GM20431 (cell line): ENCODE measurements at regions not wholly inside any gene's neighbourhood (a gene's known extent, or its start where the extent isn't known, plus 50 kb on each side); places are given as distances from the start of the nearest gene placed in this dataset.
"Not testable (repeated sequence)": the region's sequence is repeated elsewhere in the genome, so short reads cannot be mapped to it uniquely, and the experiment has no call there.

Experiments
- in situ Hi-C: fragments of 300-500 bp; cut with MseI, MboI; formaldehyde crosslinking; loops from one replicate; pipeline ENCODE4 v1.15.0; 2020; ENCODE audit warnings: low sequenced_read_pairs; ENCODE audit not compliant: unreplicated experiment

DNA sequence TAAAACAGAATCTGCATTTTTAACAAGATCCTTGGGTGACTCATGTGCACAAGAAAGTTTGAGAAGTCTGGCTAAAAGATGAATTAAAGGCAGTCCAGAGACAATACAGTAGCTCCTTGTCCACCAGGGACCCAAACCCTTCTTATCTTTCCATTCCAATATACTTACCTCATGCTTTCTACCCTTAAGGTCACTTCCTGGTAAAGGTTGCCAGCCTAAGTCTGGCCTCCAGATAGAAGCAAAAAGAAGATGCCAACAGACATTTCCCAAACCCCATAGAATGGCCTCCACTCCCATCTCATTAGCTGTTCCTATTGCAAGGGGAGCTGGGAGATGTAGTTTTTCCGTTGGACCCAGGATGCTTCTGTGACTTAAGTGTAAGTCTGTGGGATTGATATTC, 101.4 kb upstream of the XYLT1 start:
- in situ Hi-C loops: no loop called here

DNA sequence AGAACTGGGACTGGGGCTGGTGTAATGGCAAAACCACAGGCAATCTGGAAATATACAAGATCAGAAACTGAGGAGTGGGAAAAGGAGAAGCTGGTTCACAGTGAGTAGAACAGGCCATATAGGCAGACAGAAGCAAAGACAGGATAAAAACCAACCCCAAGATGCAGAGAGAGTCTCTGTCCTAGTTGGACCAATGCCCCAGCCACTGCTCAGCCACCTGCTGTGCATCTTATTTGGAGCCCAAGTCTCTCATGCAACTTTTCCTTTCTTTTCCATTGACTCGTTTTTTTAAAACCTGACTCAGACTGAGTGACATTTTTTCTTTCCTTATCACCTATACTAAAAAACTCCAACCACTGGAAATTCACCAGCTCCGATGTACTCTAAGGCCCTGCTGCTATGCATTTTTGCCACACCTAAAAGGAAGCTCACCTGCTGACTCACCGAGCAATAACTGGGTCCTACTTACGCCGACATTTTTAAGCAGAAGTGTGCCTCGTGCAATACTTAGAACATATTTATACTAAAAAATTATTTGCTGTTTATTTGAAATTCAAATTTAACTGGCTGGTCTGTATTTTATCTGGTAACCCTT, 100.8 kb upstream of the XYLT1 start:
- in situ Hi-C loops: no loop called here

DNA sequence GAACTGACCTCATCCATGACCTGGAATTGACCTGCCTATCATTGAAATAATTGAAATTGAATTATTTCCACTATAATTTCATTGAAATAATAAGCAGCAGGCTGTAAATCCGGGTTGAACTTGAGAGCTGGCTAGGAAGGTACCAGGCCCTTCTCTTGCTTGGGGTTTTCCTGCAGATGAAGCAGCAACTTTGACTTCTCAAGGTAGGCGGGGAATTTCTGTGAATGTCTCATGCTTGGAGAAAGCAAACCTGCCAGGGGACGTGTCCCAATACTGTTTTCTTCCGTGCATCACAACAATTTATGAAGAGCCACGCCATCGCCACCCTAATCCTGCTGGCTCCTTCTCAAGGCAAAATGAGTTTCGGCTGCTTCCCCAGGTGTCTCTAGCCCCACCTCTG, 97.5 kb upstream of the XYLT1 start:
- in situ Hi-C loops: no loop called here

DNA sequence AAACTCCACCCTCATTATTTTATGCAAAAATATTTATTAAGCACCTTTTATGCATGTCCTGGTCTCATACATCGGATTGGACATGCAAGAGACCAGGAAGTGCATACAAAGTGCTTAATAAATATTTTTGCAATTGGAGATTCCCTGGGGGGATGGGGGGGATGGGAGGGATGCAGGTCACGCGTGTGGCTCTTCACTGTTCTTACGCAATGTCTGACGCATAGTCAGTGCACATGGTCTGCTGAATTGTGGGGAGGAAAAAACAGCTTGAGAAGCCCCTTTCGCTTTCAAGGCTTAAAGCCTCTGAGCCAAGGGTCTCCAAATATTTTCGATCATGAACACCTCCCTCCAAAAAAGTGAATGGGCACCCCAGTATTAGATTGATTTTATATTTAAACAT, 96.7 kb upstream of the XYLT1 start:
- in situ Hi-C loops: no loop called here

DNA sequence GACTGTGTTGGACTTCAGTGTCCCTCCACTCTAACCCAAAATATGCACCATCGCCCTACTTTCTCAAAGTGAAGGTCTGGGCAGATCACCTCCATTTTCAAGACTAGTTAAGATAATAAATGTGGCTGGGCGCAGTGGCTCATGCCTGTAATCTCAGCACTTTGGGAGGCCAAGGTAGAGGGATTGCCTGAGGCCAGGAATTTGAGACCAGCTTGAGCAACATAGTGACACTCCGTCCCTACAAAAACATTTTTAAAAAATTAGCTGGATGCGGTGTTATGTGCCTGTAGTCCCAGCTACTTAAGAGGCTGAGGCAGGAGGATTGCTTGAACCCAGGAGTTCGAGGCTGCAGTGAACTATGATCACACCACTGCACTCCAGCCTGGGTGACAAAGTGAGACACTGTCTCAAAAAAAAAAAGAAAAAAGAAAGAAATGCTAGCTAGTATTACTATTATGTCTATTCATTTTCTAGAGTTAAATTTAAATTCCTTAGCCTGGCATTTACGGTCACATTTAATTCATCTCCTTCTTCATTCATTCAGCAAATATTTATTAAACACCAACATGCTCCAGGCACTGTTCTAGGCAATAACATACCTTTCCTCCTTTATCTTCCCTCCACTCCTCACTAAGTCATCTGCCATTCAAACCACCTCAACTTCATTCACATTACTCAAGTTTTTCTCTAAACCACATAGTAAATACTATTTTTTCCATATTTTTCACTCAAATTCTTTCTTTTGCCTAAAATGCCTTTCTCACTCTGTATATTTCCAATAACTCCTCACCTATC, 96.1 kb upstream of the XYLT1 start:
- in situ Hi-C loops: no loop called here

DNA sequence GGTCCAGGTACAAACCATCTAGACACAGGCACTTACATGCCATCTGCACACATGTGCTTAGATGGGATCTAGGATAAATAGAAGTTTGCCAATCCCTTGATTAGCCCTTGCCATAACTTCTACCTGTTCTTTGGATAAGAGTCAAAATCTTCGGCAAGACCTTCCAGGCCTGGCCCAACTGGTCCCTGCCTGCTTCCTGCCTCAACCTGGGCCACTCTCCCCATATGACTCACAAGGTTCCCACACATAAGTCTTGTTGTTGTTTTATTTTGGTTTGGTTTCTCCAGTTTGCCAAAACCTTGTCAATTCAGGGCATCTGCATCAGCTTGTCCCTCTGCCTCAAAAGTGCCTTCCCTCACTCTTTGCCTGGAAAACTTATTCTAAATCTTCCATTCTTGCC, 95.3 kb upstream of the XYLT1 start:
- in situ Hi-C loops: no loop called here

DNA sequence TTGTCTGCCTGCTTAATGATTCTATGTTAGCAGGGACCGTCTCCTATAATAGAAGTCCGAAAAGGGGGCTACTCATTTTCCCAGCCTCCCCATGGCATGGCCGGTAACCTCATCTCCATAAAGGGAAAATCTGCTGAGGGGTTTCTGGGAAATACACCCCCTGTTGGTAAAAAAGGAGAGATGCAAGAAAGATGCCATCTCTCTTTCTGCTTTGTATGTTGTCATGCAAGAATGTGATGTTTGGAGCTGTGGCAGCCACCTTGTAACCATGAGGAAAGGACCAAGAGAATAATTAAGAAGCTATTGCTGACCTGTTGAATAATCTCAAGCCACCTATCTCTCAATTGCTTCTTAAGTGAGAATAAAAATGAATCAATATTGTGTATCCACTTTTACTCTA, 94.8 kb upstream of the XYLT1 start:
- in situ Hi-C loops: no loop called here

DNA sequence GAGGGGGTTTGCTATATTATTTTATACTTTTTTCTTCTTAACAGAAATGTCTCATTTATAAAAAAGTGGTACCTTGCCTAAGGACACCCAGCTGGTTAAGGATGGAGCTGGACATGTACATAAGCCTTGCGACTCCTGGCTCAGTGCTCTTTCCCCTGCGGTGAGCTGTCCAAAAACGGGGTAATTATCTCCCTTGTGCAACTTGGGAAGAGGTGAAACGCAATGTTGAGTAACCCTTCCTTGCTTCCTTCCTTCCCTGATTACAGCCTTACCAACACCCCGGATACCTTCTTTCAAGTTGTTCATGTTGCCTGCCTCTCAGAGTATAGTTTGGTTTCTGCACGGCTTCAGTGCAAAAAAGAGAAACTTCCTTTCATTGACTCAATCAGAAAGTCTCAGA, 94.1 kb upstream of the XYLT1 start:
- in situ Hi-C loops: no loop called here

DNA sequence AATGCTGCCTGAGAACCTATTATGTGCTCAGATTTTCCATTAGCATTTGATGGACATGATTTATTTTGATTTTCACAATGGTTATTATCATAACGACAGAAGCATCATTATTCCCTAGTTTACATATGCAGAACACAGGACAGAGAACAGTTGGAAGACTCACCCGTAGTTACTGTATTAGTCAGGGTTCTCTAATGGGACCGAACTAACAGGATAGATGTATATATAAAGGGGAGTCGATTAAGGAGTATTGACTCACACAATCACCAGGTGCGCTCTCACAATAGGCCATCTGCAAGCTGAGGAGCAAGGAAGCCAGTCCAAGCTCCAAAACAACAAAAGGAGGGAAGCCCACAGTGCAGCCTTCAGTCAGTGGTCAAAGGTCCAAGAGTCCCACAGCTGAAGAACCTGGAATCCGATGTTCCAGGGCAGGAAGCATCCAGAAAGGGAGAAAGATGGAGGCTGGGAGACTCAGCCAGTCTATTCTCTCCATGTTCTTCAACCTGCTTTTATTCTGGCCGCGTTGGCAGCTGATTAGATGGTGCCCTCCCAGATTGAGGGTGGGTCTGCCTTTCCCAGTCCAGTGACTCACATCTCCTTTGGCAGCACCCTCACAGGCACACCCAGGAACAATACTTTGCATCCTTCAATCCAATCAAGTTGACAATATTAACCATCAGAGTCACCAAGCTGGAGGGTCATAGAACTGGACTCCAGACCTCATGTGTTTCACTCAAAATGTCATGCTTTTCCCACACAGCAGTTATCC, 92.7 kb upstream of the XYLT1 start:
- in situ Hi-C loops: no loop called here

DNA sequence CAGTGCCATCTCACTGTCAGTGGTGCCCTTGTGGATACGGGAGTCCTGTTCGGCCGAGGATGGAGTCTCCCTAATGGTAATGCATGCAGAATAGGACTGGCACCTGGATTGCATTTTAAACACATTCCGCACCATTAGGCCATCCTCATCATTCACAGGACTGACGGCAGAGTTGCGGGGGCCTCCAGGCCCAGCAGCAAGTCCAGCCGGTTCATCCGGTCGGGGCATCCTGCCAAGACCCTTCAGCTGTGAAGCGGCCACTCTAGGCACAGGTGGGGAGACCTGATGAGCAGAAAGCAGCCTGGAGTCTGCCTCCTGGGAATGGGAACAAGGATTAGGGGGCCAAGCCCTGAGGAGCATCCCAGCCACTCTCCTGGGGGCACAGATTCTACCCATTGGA, 90.3 kb upstream of the XYLT1 start:
- in situ Hi-C loops: no loop called here

DNA sequence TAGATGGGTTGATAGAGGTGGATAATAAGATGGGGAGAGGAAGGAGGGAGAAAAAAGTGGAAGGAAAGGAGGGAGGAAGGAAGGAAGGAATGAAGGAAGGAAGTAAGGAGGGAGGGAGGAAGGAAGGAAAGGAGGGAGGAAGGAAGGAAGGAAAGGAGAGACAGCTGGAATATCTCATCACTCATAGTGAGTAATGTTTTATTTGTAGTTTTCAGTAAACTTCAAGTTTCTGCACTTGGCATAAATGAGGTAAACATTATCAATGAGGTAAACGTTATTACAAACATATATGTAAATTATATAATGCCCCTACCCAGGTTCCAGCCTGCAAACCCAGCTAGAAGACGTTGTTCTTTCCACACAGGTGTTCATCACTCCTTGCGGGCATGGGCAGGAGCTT, 89.8 kb upstream of the XYLT1 start:
- in situ Hi-C loops: no loop called here

DNA sequence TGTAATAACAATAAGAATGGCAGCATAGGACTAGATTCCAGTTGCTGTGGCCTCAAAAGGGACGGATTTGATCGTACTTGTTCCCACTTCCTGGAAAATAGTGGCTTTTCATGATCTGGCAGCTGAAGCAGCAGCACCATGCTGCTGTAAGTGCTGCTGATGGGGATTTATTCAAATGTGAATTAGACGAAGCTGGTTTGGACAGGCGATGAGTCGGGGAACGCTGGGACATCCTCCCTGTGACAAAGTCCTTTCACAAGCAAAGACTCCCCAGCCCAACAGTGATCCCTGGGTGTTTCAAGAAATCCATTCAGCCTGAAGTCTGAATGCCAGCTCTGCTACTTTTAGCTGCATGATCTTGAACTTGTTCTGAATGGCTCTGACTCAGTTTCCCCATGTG, 88.6 kb upstream of the XYLT1 start:
- in situ Hi-C loops: no loop called here

DNA sequence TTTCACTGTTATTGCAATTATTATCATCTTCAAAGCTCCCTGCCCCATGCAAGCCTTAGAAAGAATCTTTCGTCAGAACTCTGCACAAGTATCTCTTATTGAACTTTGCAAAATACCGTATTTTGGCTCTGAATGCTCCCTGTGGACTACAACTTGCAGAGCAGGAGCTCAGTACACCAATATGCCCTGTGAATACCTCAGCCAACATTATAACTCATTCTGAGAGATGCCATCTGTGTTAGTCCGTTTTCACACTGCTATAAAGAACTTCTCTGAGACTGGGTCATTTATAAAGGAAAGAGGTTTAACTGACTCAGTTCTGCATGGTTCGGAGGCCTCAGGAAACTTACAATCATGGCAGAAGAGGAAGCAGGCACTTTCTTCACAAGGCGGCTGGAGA, 87.2 kb upstream of the XYLT1 start:
- in situ Hi-C loops: no loop called here

DNA sequence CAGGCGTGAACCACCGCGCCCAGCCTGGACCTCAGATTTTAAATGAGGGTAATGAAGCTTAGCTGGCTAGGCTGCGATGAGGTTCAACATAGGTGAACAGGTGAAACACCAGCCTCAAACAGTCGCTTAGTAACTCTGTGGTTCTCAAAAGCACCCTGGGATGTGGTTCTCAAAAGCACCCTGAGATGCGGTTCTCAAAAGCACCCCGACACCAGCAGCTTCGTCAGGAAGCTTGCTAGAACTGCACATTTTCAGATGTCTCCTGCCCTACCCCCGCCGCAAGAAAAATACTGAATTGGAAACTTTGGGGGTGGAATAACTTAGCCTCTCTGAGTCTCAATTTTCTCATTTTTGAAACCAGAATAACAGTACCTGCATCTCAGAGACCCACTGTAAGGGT, 86.7 kb upstream of the XYLT1 start:
- in situ Hi-C loops: no loop called here

DNA sequence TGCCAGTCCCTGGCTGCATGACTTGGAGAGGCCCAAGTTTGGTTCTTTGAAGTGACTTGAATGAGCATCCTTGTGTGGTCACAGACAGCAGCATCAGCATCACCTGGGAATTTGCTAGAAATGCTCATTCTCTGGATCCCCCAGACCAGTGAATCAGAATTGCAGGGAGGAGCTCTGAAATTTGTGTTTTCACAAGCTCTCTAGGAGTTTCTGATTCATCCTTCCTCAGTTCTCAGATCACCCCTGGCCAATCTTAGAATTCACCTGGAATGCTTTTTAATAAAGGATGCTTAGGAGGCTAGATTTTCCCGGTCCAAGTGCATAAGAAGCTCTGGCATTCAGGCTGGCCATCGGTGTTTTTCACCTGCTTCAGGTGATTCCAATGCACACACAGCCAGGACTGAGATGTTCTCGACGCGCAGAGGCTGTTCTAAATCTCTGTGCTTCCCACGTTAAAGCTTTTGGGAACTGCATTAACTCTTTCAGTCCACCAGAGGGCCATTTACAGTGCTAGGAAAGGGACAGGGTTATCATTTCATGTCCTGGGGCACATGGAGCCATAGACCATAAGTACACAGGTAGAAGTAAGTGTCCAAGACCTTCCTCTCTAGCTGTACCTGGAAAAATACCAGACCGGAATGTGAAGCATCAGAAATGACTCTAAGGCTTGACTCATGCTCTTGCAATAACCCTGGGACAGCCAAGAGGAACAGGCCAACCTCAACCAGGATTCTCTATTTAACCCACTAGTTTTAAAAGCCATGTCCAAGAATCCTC, 85.7 kb upstream of the XYLT1 start:
- in situ Hi-C loops: no loop called here

DNA sequence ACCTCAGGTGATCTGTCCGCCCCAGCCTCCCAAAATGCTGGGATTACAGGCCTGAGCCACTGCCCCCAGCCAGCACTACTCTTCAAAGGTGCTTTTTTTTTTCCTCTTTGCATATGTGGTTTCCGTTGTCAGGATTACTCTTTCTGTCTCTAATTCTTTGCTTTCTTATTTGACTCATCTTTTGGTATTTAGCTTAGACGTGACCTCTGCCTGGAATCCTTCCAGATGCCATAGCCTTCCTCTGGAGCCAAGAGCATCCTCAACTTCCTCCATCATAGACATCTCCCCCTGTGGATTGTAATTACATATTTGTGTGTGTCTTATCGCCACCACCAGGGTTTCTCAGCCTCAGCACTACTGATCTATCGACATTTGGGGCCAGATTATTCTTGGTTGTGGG, 84.4 kb upstream of the XYLT1 start:
- in situ Hi-C loops: no loop called here

DNA sequence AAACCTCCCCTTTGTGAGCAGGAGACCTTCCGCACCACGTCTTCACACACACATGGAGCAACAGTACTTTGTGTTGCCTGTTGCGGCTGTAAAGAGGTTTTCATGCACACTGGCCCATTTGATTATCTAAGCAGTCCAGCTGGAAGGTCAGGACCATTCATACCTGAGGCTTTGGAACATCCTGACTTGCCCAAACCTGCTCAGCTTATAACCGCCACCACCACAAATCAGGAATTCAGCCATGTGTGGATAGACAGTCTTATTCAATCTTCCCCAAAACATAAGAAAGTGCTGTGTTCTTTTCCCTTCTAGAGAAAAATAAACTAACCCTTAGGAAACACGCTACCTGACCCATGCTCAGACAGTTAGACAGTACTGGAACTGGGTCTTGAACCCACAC, 81.6 kb upstream of the XYLT1 start:
- in situ Hi-C loops: no loop called here

DNA sequence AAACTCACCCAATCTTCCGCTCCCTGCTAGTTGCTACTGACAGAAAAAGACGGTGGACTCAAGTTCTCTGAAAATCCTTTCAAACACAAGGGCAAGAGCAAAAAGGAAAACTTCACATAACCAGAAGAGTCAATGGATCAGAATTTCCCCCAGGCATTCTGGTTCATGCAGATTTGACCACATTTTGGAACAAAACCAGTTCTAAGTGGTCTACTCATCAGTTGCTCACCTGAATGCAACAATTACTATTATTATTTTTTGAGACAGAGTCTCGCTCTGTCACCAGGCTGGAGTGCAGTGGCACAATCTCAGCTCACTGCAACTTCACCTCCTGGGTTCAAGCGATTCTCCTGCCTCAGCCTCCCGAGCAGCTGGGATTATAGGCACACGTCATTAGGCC, 80.9 kb upstream of the XYLT1 start:
- in situ Hi-C loops: not testable (repeated sequence)

DNA sequence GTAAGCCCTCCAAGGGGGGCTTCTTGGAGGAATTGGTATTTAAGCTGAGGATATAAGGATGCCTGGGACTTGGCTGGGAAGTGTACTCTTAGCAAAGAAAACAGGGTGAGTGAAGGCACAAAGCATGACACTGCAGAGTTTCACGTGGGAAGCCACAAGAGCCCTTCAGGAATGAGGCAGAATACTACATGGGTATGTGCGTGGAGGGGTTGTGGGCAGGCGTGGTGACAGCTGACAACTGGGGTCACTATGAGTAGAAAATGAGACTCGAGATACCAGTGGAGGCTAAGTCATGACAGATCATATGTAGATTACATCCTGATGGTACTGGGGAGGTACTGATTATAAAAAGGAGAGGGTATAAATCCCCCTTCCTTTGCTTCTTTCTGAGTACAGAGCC, 78.1 kb upstream of the XYLT1 start:
- in situ Hi-C loops: no loop called here

DNA sequence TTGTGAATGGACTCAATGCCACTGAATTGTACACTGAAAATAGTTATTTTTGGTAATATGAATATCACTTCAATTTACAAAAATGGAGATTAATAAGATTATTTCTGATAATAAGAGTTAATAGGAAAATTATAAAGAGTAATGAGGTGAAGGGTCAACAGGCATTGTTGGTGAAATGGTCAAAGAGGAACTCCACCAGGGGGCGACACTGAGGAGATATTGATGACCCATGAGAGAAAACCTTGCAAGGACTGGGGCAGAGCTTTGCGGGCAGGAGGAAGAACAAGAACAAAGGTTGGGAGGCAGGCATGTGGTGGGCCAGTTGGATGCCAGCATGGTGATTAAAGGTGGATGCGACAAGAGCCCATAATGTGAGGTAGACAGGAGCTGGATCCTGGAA, 74.0 kb upstream of the XYLT1 start:
- in situ Hi-C loops: no loop called here

DNA sequence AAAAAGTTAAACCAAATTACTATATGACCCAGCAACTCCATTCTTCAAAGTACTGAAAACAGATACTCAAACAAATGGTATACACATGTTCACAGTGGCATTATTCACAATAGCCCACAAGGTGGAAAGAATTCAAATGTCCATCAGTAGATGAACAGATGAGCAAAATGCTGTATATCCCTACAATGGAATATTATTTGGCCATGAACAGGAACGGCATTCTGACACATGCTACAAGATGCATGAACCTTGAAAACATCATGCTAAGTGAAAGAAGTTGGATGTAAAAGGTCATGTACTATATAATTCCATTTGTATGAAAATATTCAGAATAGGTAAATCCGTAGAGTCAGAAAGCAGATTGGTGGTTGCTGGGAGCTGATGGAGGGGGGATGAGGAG, 73.5 kb upstream of the XYLT1 start:
- in situ Hi-C loops: no loop called here
